ENCODE measurements at regions not wholly inside any gene's neighbourhood (a gene's known extent, or its start where the extent isn't known, plus 50 kb on each side); places are given as distances from the start of the nearest gene placed in this dataset.

GRCh38 chr9:110129425-110129824 lies 78.5 kb downstream of the C9orf152 start:
- Histone ChIP-seq H2AFZ (ENCODE audit: control insufficient read depth, low read depth, low read length) (no peak overlapping the region), H3K79me2 (ENCODE audit: control insufficient read depth, insufficient read depth, low read length) (peaks cover 94% of the 10 kb centered on the region), H3K4me2 (ENCODE audit: control insufficient read depth, insufficient read depth) (peak overlapping the region; percentile 75), H3K27ac (ENCODE audit: control insufficient read depth, insufficient read depth) (peak overlapping the region; percentile 49), H3K36me3 (ENCODE audit: control insufficient read depth in 2 of 2, insufficient read depth in 2 of 2, low read length in 1 of 2) (peaks cover 3 to 7% of the 10 kb centered on the region in 2 experiments; a peak in 3 of 4 replicates), H3K4me1 (ENCODE audit: control insufficient read depth, insufficient read depth, low read length) (peaks cover 73% of the 10 kb centered on the region), H4K20me1 (ENCODE audit: control insufficient read depth, insufficient read depth) (no peaks in the 10 kb centered on the region), H3K4me3 (0 out of 2 replicates have a peak overlapping the region, but pooled peaks have one; percentile 24), H3K9ac (ENCODE audit: control insufficient read depth, insufficient read depth, low read length) (no peak overlapping the region), H3K9me3 (replicated peaks; ENCODE audit: control insufficient read depth, insufficient read depth, low read length) (no peaks in the 10 kb centered on the region), H3K27me3 (replicated peaks in 1 of 2; ENCODE audit: control insufficient read depth in 2 of 2, insufficient read depth in 2 of 2, low read length in 1 of 2) (no peaks in the 10 kb centered on the region)
- no peak for FAIRE-seq
- intact Hi-C loops (cut with micrococcal nuclease; ENCODE audit: unreplicated experiment), result loop anchor here (1.0 to 2.0 kb wide), 3 partner anchors 14 to 155 kb away; no protein-coding TSS in a partner anchor
- in situ Hi-C loops (cut with MboI), result loop anchor here (25.0 kb wide), 1 partner anchor 1883 kb away; no protein-coding TSS in a partner anchor
- ChIA-PET RAD21 (ENCODE audit: unreplicated experiment) (interaction anchor here (0.7 to 14.4 kb wide), 21 partner anchors 19 to 679 kb away, joined by 3 to 396 read pairs (median 8); no protein-coding TSS in a partner anchor), SMC1A (ENCODE audit: uncharacterized antibody, unreplicated experiment) (interaction anchor here (0.6 to 11.2 kb wide), 20 partner anchors 9 to 224 kb away, joined by 3 to 460 read pairs (median 6); no protein-coding TSS in a partner anchor), POLR2A (interaction anchor here (0.8 to 10.9 kb wide), 9 partner anchors 9 to 226 kb away, joined by 3 to 262 read pairs (median 12); no protein-coding TSS in a partner anchor), CTCF (interaction anchor here (0.7 to 9.5 kb wide), 19 partner anchors 9 to 226 kb away, joined by 3 to 123 read pairs (median 6); no protein-coding TSS in a partner anchor)
- 0% methylated on average over 1 of the region's 1 CpG for WGBS (ENCODE audit: insufficient coverage, insufficient replicate concordance, low lambda C conversion rate, missing lambda C conversion rate)
- no peak for DNase-seq (ENCODE audit: low read depth, low spot score)
- BruUV-seq (replicated peaks), result no TSS peak
- peak; percentile 40 for ATAC-seq
- TF ChIP-seq RAD51 (IDR thresholded peaks at IDR 0.05) (peak; percentile 23), SUPT20H (IDR thresholded peaks at IDR 0.05; ENCODE audit: borderline replicate concordance, control insufficient read depth, low read depth, low read length) (no peak), PBX3 (IDR thresholded peaks at IDR 0.05; ENCODE audit: insufficient replicate concordance, low read depth, low read length) (no peak), POLR2AphosphoS5 (IDR thresholded peaks at IDR 0.05; ENCODE audit: low read length) (0 out of 2 replicates have a peak, but pooled peaks have one; percentile 17), BCL11A (IDR thresholded peaks at IDR 0.05; ENCODE audit: low read depth, low read length) (no peak), MXI1 (IDR thresholded peaks at IDR 0.05; ENCODE audit: low read depth, low read length) (0 out of 2 replicates have a peak, but pooled peaks have one; percentile 9), BACH1 (IDR thresholded peaks at IDR 0.05; ENCODE audit: borderline replicate concordance) (no peak), ZNF687 (IDR thresholded peaks at IDR 0.05) (peak; percentile 61), NR2F1 (conservative IDR thresholded peaks at IDR 0.05) (no peak), BCL3 (IDR thresholded peaks at IDR 0.05; ENCODE audit: borderline replicate concordance, insufficient read depth, low read depth, low read length, poor library complexity, severe bottlenecking) (no peak), CUX1 (IDR thresholded peaks at IDR 0.05; ENCODE audit: insufficient replicate concordance, low read depth, low read length) (no peak)
